K562 (cell line): ENCODE measurements at regions not wholly inside any gene's neighbourhood (a gene's known extent, or its start where the extent isn't known, plus 50 kb on each side); places are given as distances from the start of the nearest gene placed in this dataset.

Source experiments
- FOXM1 ChIP-seq, 2 experiments: fragments of 450-650 bp in 1 of 2; sonication (generic) in 1 of 2; formaldehyde crosslinking in 1 of 2; IDR thresholded peaks; 2 replicates each; pipeline versions ENCODE4 v1.6.1 to v1.9.0; 2017 to 2022; ENCODE audit warnings: low read depth in 2 of 2, mild to moderate bottlenecking in 2 of 2, missing genetic modification reagents in 1 of 2, moderate library complexity in 1 of 2
- HDAC1 ChIP-seq, 2 experiments: fragments of 450-650 bp; IDR thresholded peaks; 2 replicates each; pipeline ENCODE4 v1.6.1; 2016 to 2017; ENCODE audit warnings: inconsistent platforms in 1 of 2, mild to moderate bottlenecking in 1 of 2, moderate library complexity in 1 of 2
- JUND ChIP-seq, 2 experiments: IDR thresholded peaks; 2 replicates in 1 of 2; 3 replicates in 1 of 2; pipeline ENCODE4 v1.6.1; 2011; ENCODE audit warnings: borderline replicate concordance in 2 of 2, low read depth in 2 of 2, low read length in 2 of 2, improper control_type of control experiment in 1 of 2, missing biosample characterization in 1 of 2, missing genetic modification characterization in 1 of 2, missing genetic modification reagents in 1 of 2
- MEIS2 ChIP-seq: fragments of 450-650 bp; IDR thresholded peaks from 2 replicates; pipeline ENCODE4 v1.6.1; 2014; ENCODE audit warnings: mild to moderate bottlenecking; ENCODE audit not compliant: partially characterized antibody
- NR2C1 ChIP-seq, 2 experiments: fragments of 450-650 bp; IDR thresholded peaks; 2 replicates each; pipeline ENCODE4 v1.6.1; 2017; ENCODE audit warnings: mild to moderate bottlenecking in 2 of 2, antibody characterized with exemption in 1 of 2, inconsistent platforms in 1 of 2, missing compliant biosample characterization in 1 of 2, missing genetic modification characterization in 1 of 2
- PHF8 ChIP-seq: fragments of 200-600 bp; sonication (generic); IDR thresholded peaks from 2 replicates; pipeline ENCODE4 v1.6.1; 2012; ENCODE audit warnings: mixed run types, mild to moderate bottlenecking, inconsistent platforms, low read length, moderate library complexity, borderline replicate concordance
- POLR2B ChIP-seq: fragments of 450-650 bp; IDR thresholded peaks from 2 replicates; pipeline ENCODE4 v1.6.1; 2018; ENCODE audit warnings: low read depth; ENCODE audit not compliant: partially characterized antibody
- PTRF ChIP-seq: fragments of 450-650 bp; IDR thresholded peaks from 2 replicates; pipeline ENCODE4 v1.6.1; 2016; ENCODE audit warnings: mild to moderate bottlenecking, missing genetic modification characterization, missing compliant biosample characterization
- ZNF23 ChIP-seq: fragments of 250-450 bp; sonication (Bioruptor Pico); IDR thresholded peaks from 2 replicates; pipeline ENCODE4 v1.4.0; 2020; ENCODE audit warnings: mild to moderate bottlenecking
- ZNF586 ChIP-seq: fragments of 450-650 bp; formaldehyde crosslinking; conservative IDR thresholded peaks from 2 replicates; pipeline ENCODE4 v1.4.0; 2020; ENCODE audit warnings: mild to moderate bottlenecking, moderate library complexity
- TF ChIP-seq, protein P1 (sequence below): fragments of 250-450 bp; sonication (Bioruptor Pico); IDR thresholded peaks from 2 replicates; pipeline ENCODE4 v1.5.0; 2020; ENCODE audit warnings: mild to moderate bottlenecking, borderline replicate concordance
- TF ChIP-seq, protein P2 (sequence below): sonication (generic); formaldehyde crosslinking; IDR thresholded peaks from 2 replicates; pipeline ENCODE4 v1.9.0; 2022; ENCODE audit warnings: mild to moderate bottlenecking, missing genetic modification reagents
- TF ChIP-seq, protein P3 (sequence below): fragments of 450-650 bp; formaldehyde crosslinking; IDR thresholded peaks from 2 replicates; pipeline ENCODE4 v1.4.0; 2022; ENCODE audit warnings: mild to moderate bottlenecking, moderate library complexity
- TF ChIP-seq, protein P4 (sequence below): fragments of 250-450 bp; sonication (Bioruptor Pico); IDR thresholded peaks from 2 replicates; pipeline ENCODE4 v1.8.0; 2021; ENCODE audit warnings: borderline replicate concordance, mild to moderate bottlenecking, moderate library complexity; ENCODE audit not compliant: poor library complexity, severe bottlenecking
- TF ChIP-seq, protein P5 (sequence below): sonication (generic); formaldehyde crosslinking; IDR thresholded peaks from 2 replicates; pipeline ENCODE4 v1.8.1; 2023; ENCODE audit warnings: missing genetic modification reagents, mild to moderate bottlenecking, borderline replicate concordance

DNA sequence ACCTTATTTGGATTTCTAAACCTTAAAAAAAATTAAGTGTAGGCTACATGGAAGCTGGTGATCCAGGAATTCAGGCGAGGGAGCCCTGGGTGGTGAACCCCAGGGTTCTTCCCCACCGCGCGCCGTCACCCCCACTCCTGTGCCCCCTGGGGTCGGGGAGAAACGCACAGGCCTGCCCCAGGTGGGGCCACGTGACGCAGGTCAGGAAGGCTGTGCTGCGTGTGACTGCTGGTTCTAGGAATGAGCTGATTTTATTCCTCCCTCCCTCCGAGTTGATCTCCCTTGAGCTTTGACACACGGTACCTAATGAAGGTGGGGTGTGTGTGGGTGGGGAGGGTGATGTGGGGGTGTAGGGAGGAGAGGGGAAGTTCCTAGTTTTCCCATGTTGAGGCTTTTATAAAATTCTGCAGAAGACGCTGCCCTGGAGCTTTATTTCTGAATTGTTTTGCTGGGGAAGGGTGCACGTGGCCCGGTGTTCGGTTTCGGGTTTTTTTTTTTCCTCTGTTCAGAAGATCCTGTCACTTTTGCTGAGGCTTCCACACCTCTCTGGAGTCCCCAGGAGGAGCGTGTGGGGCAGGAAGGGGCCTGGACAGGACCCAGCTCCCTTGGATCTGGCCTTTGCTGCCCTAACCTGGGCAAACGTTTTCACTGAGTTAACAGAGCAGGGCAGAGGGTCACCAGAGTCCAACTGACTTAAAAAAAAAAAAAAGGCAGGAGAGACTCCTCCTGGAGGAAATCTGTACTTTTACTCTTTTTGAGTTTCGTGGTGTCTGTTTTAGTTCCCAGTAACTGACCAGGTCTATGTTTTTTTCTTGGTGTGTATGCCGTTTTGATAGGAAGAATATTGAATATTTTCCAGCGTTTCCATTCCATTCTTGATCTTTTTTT is 55.8 kb upstream of the GSE1 start (continued):
- TF ChIP-seq, protein P1, sequence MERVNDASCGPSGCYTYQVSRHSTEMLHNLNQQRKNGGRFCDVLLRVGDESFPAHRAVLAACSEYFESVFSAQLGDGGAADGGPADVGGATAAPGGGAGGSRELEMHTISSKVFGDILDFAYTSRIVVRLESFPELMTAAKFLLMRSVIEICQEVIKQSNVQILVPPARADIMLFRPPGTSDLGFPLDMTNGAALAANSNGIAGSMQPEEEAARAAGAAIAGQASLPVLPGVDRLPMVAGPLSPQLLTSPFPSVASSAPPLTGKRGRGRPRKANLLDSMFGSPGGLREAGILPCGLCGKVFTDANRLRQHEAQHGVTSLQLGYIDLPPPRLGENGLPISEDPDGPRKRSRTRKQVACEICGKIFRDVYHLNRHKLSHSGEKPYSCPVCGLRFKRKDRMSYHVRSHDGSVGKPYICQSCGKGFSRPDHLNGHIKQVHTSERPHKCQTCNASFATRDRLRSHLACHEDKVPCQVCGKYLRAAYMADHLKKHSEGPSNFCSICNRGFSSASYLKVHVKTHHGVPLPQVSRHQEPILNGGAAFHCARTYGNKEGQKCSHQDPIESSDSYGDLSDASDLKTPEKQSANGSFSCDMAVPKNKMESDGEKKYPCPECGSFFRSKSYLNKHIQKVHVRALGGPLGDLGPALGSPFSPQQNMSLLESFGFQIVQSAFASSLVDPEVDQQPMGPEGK (CRISPR knock-in tag): no peak
- TF ChIP-seq, protein P2, sequence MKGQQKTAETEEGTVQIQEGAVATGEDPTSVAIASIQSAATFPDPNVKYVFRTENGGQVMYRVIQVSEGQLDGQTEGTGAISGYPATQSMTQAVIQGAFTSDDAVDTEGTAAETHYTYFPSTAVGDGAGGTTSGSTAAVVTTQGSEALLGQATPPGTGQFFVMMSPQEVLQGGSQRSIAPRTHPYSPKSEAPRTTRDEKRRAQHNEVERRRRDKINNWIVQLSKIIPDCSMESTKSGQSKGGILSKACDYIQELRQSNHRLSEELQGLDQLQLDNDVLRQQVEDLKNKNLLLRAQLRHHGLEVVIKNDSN (CRISPR knock-in tag): peak; percentile 96
- TF ChIP-seq MEIS2 (no peak), PTRF (no peak), ZNF23 (CRISPR knock-in tag) (no peak), NR2C1 (IDR thresholded peaks at IDR 0.05) (no peak), NR2C1 (tag; IDR thresholded peaks at IDR 0.05) (peak; percentile 43; the same call in 1 of the 2 replicates), PHF8 (peak; percentile 17; the same call in 1 of the 2 replicates), FOXM1 (IDR thresholded peaks at IDR 0.05; ENCODE audit: low read depth) (no peak), FOXM1 (CRISPR knock-in tag; IDR thresholded peaks at IDR 0.05; ENCODE audit: low read depth) (no peak), JUND (IDR thresholded peaks at IDR 0.05; ENCODE audit: borderline replicate concordance, low read depth, low read length) (peak; percentile 40; the same call in 1 of the 2 replicates), JUND (tag; IDR thresholded peaks at IDR 0.05; ENCODE audit: borderline replicate concordance, low read depth, low read length) (no peak; the same call in 2 of the 3 replicates), HDAC1 (IDR thresholded peaks at IDR 0.05) (peak in 1 of 2 experiments; percentile 90; a peak in 2 of 4 replicates), ZNF586 (CRISPR knock-in tag) (no peak), POLR2B (no peak)
- TF ChIP-seq, protein P3, sequence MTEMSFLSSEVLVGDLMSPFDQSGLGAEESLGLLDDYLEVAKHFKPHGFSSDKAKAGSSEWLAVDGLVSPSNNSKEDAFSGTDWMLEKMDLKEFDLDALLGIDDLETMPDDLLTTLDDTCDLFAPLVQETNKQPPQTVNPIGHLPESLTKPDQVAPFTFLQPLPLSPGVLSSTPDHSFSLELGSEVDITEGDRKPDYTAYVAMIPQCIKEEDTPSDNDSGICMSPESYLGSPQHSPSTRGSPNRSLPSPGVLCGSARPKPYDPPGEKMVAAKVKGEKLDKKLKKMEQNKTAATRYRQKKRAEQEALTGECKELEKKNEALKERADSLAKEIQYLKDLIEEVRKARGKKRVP (CRISPR knock-in tag): no peak
- TF ChIP-seq, protein P4, sequence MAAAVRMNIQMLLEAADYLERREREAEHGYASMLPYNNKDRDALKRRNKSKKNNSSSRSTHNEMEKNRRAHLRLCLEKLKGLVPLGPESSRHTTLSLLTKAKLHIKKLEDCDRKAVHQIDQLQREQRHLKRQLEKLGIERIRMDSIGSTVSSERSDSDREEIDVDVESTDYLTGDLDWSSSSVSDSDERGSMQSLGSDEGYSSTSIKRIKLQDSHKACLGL: peak; percentile 10
- TF ChIP-seq, protein P5, sequence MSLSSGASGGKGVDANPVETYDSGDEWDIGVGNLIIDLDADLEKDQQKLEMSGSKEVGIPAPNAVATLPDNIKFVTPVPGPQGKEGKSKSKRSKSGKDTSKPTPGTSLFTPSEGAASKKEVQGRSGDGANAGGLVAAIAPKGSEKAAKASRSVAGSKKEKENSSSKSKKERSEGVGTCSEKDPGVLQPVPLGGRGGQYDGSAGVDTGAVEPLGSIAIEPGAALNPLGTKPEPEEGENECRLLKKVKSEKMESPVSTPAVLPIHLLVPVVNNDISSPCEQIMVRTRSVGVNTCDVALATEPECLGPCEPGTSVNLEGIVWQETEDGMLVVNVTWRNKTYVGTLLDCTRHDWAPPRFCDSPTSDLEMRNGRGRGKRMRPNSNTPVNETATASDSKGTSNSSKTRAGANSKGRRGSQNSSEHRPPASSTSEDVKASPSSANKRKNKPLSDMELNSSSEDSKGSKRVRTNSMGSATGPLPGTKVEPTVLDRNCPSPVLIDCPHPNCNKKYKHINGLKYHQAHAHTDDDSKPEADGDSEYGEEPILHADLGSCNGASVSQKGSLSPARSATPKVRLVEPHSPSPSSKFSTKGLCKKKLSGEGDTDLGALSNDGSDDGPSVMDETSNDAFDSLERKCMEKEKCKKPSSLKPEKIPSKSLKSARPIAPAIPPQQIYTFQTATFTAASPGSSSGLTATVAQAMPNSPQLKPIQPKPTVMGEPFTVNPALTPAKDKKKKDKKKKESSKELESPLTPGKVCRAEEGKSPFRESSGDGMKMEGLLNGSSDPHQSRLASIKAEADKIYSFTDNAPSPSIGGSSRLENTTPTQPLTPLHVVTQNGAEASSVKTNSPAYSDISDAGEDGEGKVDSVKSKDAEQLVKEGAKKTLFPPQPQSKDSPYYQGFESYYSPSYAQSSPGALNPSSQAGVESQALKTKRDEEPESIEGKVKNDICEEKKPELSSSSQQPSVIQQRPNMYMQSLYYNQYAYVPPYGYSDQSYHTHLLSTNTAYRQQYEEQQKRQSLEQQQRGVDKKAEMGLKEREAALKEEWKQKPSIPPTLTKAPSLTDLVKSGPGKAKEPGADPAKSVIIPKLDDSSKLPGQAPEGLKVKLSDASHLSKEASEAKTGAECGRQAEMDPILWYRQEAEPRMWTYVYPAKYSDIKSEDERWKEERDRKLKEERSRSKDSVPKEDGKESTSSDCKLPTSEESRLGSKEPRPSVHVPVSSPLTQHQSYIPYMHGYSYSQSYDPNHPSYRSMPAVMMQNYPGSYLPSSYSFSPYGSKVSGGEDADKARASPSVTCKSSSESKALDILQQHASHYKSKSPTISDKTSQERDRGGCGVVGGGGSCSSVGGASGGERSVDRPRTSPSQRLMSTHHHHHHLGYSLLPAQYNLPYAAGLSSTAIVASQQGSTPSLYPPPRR (CRISPR knock-in tag): 0 out of 2 replicates have a peak, but pooled peaks have one; percentile 42
